ENCODE measurements at regions not wholly inside any gene's neighbourhood (a gene's known extent, or its start where the extent isn't known, plus 50 kb on each side); places are given as distances from the start of the nearest gene placed in this dataset.

DNA sequence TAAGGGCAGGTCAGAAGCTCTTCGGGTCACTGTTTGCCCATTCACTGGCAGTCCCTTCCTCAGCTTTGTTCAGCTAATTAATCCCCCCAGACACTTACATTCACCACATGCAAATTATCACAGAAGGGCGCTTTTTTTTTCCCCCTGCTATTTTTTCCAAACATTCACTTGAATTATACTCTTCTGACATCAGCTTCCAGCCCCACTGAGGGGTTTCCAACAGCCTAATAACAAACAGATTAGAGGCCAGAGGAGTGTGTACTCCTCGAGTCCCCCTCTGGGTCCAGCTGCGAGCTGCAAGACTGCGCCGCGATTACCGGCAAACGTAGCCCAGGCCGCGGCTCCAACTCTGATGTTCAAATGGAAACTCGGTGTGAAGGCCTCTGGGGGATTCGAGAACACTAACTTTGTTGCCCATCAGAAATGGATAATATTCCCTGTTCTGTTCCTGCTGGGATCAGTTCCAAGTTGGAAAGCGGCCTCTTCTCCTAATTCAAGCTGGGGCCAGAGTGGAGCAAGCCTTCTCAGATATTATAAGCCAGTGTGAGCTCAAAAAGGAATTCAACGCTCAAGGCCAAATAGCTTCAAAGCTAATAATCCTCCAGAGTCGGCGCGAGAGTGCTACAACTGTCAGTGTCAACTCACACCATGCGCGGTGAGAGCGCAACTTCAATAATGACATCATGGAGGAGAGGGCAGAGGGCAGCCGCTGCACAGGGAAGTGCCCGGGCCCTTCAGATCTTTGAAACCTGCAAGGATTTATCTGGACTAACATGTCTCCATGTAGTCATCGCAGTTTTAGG lies 560.8 kb downstream of the BNC2 start:
- CTCF ChIA-PET, result no interaction called here
- intact Hi-C loops (cut with micrococcal nuclease; ENCODE audit: unreplicated experiment), result no loop called here
- POLR2A ChIA-PET (ENCODE audit: unreplicated experiment), result no interaction called here
- H3K4me1 ChIP-seq (replicated peaks; ENCODE audit: insufficient read depth), result peaks cover 3% of the 10 kb centered on the region
- H3K9me3 ChIP-seq (ENCODE audit: insufficient read depth, low read depth), result no peaks in the 10 kb centered on the region
- BruUV-seq (replicated peaks), result no TSS peak
- no peaks in the 10 kb centered on the region for H3K79me2 ChIP-seq (ENCODE audit: low read depth)
- no peaks in the 10 kb centered on the region for H4K20me1 ChIP-seq (ENCODE audit: insufficient read depth)
- no peak overlapping the region for H3K27ac ChIP-seq
- no peaks in the 10 kb centered on the region for H3K9me2 ChIP-seq (ENCODE audit: insufficient read depth)
- no peaks in the 10 kb centered on the region for H3K36me3 ChIP-seq (ENCODE audit: low read depth)
- H2AFZ ChIP-seq, result no peak overlapping the region
- H3F3A ChIP-seq (ENCODE audit: insufficient read depth, low read depth), result no peaks in the 10 kb centered on the region
- H3K4me3 ChIP-seq, result no peak overlapping the region
- H3K27me3 ChIP-seq (ENCODE audit: insufficient read depth, low read depth), result no peaks in the 10 kb centered on the region
- no peak overlapping the region for H3K4me2 ChIP-seq
- no peak for DNase-seq
- TF ChIP-seq EZH2 (IDR thresholded peaks at IDR 0.05; ENCODE audit: low read depth), result no peak

GRCh38 chr9:16310278-16311110 lies 560.0 kb downstream of the BNC2 start:
- Histone ChIP-seq H3K27ac (no peak overlapping the region), H3K4me3 (no peak overlapping the region)
- CTCF ChIA-PET, result no interaction called here

DNA sequence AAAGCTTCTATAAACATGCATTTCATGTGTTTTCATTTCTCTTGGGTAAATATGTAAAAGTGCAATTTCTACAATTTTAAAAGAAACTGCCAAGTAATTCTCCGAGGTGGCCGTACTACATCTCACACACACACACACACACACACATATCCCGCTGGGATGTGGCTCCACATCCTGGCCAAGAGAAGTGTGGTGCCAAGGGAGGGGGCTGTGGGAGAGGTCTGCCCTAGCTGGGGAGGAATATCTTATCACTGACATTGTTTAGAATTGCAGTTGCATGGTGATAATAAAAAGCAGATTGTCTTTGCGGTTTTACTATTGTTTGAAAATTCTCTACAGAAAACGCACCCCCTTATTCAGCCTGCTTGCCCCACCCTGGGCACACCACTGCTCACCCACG lies 558.4 kb downstream of the BNC2 start:
- Histone ChIP-seq H3F3A (ENCODE audit: insufficient read depth, low read depth) (no peaks in the 10 kb centered on the region), H3K4me1 (replicated peaks; ENCODE audit: insufficient read depth) (no peaks in the 10 kb centered on the region), H3K9me2 (ENCODE audit: insufficient read depth) (no peaks in the 10 kb centered on the region), H3K36me3 (ENCODE audit: low read depth) (no peaks in the 10 kb centered on the region), H2AFZ (no peak overlapping the region), H3K9me3 (ENCODE audit: insufficient read depth, low read depth) (no peaks in the 10 kb centered on the region), H3K27ac (no peak overlapping the region), H4K20me1 (ENCODE audit: insufficient read depth) (no peaks in the 10 kb centered on the region), H3K79me2 (ENCODE audit: low read depth) (no peaks in the 10 kb centered on the region), H3K4me3 (no peak overlapping the region), H3K4me2 (no peak overlapping the region), H3K27me3 (ENCODE audit: insufficient read depth, low read depth) (no peaks in the 10 kb centered on the region)
- ChIA-PET POLR2A (ENCODE audit: unreplicated experiment) (no interaction called here), CTCF (no interaction called here)
- BruUV-seq (replicated peaks), result no TSS peak
- intact Hi-C loops (cut with micrococcal nuclease; ENCODE audit: unreplicated experiment), result no loop called here
- TF ChIP-seq EZH2 (IDR thresholded peaks at IDR 0.05; ENCODE audit: low read depth) (no peak), CTCF (conservative IDR thresholded peaks at IDR 0.05) (no peak)
- DNase-seq, result no peak

More at GRCh38 chr9:16310278-16311110, 560.0 kb downstream of the BNC2 start:
- TF ChIP-seq EZH2 (IDR thresholded peaks at IDR 0.05; ENCODE audit: low read depth), result no peak
- TF ChIP-seq CTCF (conservative IDR thresholded peaks at IDR 0.05), result no peak
- Histone ChIP-seq H3K27me3 (ENCODE audit: insufficient read depth, low read depth) (no peaks in the 10 kb centered on the region), H3F3A (ENCODE audit: insufficient read depth, low read depth) (no peaks in the 10 kb centered on the region), H2AFZ (no peak overlapping the region), H3K36me3 (ENCODE audit: low read depth) (no peaks in the 10 kb centered on the region), H3K9me2 (ENCODE audit: insufficient read depth) (no peaks in the 10 kb centered on the region), H3K4me2 (no peak overlapping the region), H4K20me1 (ENCODE audit: insufficient read depth) (no peaks in the 10 kb centered on the region), H3K4me1 (replicated peaks; ENCODE audit: insufficient read depth) (no peaks in the 10 kb centered on the region), H3K9me3 (ENCODE audit: insufficient read depth, low read depth) (no peaks in the 10 kb centered on the region), H3K79me2 (ENCODE audit: low read depth) (no peaks in the 10 kb centered on the region)
- POLR2A ChIA-PET (ENCODE audit: unreplicated experiment), result no interaction called here
- BruUV-seq (replicated peaks), result no TSS peak
- no peak for DNase-seq
- intact Hi-C loops (cut with micrococcal nuclease; ENCODE audit: unreplicated experiment), result no loop called here
